ENCODE measurements at regions not wholly inside any gene's neighbourhood (a gene's known extent, or its start where the extent isn't known, plus 50 kb on each side); places are given as distances from the start of the nearest gene placed in this dataset.

DNA sequence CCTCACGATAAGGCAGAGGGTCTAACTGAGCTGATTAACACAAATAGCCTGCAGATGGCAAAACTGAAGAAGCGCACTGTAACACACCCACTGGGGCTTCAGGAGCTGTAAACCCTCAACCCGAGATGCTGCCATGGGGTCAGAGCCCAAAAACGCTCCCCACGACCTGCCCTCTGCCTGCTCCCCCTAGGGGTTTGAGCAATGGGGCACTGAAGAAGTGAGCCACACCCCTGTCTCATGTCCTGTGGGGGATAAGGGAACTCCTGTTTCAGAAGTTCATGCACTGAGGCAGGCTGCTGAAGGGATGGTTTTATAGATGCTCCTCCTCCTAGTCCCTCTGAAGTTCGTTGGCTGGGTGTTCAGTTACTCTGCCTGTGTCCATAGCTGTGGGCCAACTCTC lies 105.9 kb upstream of the CELF4 start:
- 78% methylated on average over 6 of the region's 6 CpGs for WGBS
- no peaks in the 10 kb centered on the region for H3K36me3 ChIP-seq (ENCODE audit: control insufficient read depth in 4 of 4, insufficient read depth in 3 of 4, low read depth in 1 of 4, low read length in 3 of 4)
- TF ChIP-seq HNF4G (IDR thresholded peaks at IDR 0.05) = no peak
- H3K27ac ChIP-seq (ENCODE audit: low read depth in 1 of 2, low read length in 2 of 2) = no peak overlapping the region
- H3K9ac ChIP-seq (ENCODE audit: low read depth in 1 of 2, low read length in 2 of 2) = no peak overlapping the region
- H3K4me1 ChIP-seq (ENCODE audit: control insufficient read depth in 4 of 4, insufficient read depth in 4 of 4, low read length in 3 of 4) = no peaks in the 10 kb centered on the region
- no peak for DNase-seq (ENCODE audit: low spot score)
- peaks cover 0 to 2% (median under 1%) of the 10 kb centered on the region in 4 donors for H3K9me3 ChIP-seq (ENCODE audit: control insufficient read depth in 4 of 4, low read length in 3 of 4)
- peaks cover 0 to 2% (median 0%) of the 10 kb centered on the region in 4 donors for H3K27me3 ChIP-seq (ENCODE audit: control insufficient read depth in 4 of 4, insufficient read depth in 4 of 4, low read length in 3 of 4)
- H3K4me3 ChIP-seq (ENCODE audit: low read depth in 1 of 3, low read length in 3 of 3) = no peak overlapping the region

DNA sequence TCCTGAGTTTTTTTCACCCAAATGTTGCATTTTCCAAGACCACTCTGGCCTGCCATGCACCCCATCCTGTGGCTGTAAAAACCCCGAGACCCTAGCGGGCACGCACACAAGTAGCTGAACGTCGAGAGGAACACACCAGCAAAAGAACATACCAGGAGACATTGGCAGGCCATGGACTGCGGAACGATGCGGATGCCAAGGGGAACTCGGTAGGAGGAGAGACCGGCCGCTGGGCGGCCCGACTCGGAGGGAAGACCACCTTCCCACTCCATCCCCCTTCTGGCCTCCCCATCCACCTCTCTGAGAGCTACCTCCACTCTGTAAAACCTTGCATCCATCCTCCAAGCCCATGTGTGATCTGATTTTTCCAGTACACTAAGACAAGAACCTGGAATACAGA lies 105.5 kb upstream of the CELF4 start:
- H3K27ac ChIP-seq (ENCODE audit: low read depth in 1 of 2, low read length in 2 of 2) = no peak overlapping the region
- no peak overlapping the region for H3K4me3 ChIP-seq (ENCODE audit: low read depth in 1 of 3, low read length in 3 of 3)
- H3K36me3 ChIP-seq (ENCODE audit: control insufficient read depth in 4 of 4, insufficient read depth in 3 of 4, low read depth in 1 of 4, low read length in 3 of 4) = no peaks in the 10 kb centered on the region
- WGBS = 92% methylated on average over 14 of the region's 14 CpGs
- no peaks in the 10 kb centered on the region for H3K4me1 ChIP-seq (ENCODE audit: control insufficient read depth in 4 of 4, insufficient read depth in 4 of 4, low read length in 3 of 4)
- DNase-seq (ENCODE audit: low spot score) = peak; percentile 12
- no peak overlapping the region for H3K9ac ChIP-seq (ENCODE audit: low read depth in 1 of 2, low read length in 2 of 2)
- no peak for TF ChIP-seq JUND (IDR thresholded peaks at IDR 0.05)
- TF ChIP-seq, protein P1, sequence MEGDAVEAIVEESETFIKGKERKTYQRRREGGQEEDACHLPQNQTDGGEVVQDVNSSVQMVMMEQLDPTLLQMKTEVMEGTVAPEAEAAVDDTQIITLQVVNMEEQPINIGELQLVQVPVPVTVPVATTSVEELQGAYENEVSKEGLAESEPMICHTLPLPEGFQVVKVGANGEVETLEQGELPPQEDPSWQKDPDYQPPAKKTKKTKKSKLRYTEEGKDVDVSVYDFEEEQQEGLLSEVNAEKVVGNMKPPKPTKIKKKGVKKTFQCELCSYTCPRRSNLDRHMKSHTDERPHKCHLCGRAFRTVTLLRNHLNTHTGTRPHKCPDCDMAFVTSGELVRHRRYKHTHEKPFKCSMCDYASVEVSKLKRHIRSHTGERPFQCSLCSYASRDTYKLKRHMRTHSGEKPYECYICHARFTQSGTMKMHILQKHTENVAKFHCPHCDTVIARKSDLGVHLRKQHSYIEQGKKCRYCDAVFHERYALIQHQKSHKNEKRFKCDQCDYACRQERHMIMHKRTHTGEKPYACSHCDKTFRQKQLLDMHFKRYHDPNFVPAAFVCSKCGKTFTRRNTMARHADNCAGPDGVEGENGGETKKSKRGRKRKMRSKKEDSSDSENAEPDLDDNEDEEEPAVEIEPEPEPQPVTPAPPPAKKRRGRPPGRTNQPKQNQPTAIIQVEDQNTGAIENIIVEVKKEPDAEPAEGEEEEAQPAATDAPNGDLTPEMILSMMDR (IDR thresholded peaks at IDR 0.05; ENCODE audit: low read depth, low read length, missing input control) = no peak
- TF ChIP-seq TAF1 (conservative IDR thresholded peaks at IDR 0.05) = no peak
- no peak for TF ChIP-seq HNF4G (IDR thresholded peaks at IDR 0.05)
- TF ChIP-seq SP1 (IDR thresholded peaks at IDR 0.05) = no peak
- no peak for TF ChIP-seq RAD21 (IDR thresholded peaks at IDR 0.05)
- TF ChIP-seq HNF4A (conservative IDR thresholded peaks at IDR 0.05) = no peak
- no peak for TF ChIP-seq EGR1 (IDR thresholded peaks at IDR 0.05; ENCODE audit: low read depth in 2 of 2)
- no peak for TF ChIP-seq GABPA (IDR thresholded peaks at IDR 0.05 in 1 of 2, conservative IDR thresholded peaks at IDR 0.05 in 1 of 2)
- no peak for TF ChIP-seq FOXA1 (IDR thresholded peaks at IDR 0.05)
- no peak for TF ChIP-seq RXRA (IDR thresholded peaks at IDR 0.05)
- no peak for TF ChIP-seq ZBTB33 (IDR thresholded peaks at IDR 0.05)
- TF ChIP-seq, protein P2, sequence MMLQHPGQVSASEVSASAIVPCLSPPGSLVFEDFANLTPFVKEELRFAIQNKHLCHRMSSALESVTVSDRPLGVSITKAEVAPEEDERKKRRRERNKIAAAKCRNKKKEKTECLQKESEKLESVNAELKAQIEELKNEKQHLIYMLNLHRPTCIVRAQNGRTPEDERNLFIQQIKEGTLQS (IDR thresholded peaks at IDR 0.05) = no peak
- peaks cover 0 to 2% (median under 1%) of the 10 kb centered on the region in 4 donors for H3K9me3 ChIP-seq (ENCODE audit: control insufficient read depth in 4 of 4, low read length in 3 of 4)
- no peaks in the 10 kb centered on the region for H3K27me3 ChIP-seq (ENCODE audit: control insufficient read depth in 4 of 4, insufficient read depth in 4 of 4, low read length in 3 of 4)

GRCh38 chr18:37669991-37670534 lies 104.5 kb upstream of the CELF4 start:
- peak; percentile 12 for DNase-seq (ENCODE audit: low spot score)
- WGBS = 90% methylated on average over 17 of the region's 17 CpGs
- Histone ChIP-seq H3K9me3 (ENCODE audit: control insufficient read depth in 4 of 4, low read length in 3 of 4) (no peaks in the 10 kb centered on the region), H3K9ac (ENCODE audit: low read depth in 1 of 2, low read length in 2 of 2) (no peak overlapping the region), H3K27ac (ENCODE audit: low read depth in 1 of 2, low read length in 2 of 2) (no peak overlapping the region), H3K36me3 (ENCODE audit: control insufficient read depth in 4 of 4, insufficient read depth in 3 of 4, low read depth in 1 of 4, low read length in 3 of 4) (no peaks in the 10 kb centered on the region), H3K4me1 (ENCODE audit: control insufficient read depth in 4 of 4, insufficient read depth in 4 of 4, low read length in 3 of 4) (no peaks in the 10 kb centered on the region), H3K27me3 (ENCODE audit: control insufficient read depth in 4 of 4, insufficient read depth in 4 of 4, low read length in 3 of 4) (no peaks in the 10 kb centered on the region), H3K4me3 (ENCODE audit: low read depth in 1 of 3, low read length in 3 of 3) (no peak overlapping the region)
- TF ChIP-seq RXRA (IDR thresholded peaks at IDR 0.05) = no peak
- TF ChIP-seq HNF4G (IDR thresholded peaks at IDR 0.05) = no peak
- no peak for TF ChIP-seq SP1 (IDR thresholded peaks at IDR 0.05)
- no peak for TF ChIP-seq ZBTB33 (IDR thresholded peaks at IDR 0.05)

Data from liver (tissue), 8 donors.